ENCODE measurements at regions not wholly inside any gene's neighbourhood (a gene's known extent, or its start where the extent isn't known, plus 50 kb on each side); places are given as distances from the start of the nearest gene placed in this dataset.
A peak's percentile ranks its signal among the peaks of the same experiment; 100 is the strongest.

- intact Hi-C loops (cut with DNase I; ENCODE audit: low total_unique reads) = no loop called here
- TF ChIP-seq CTCF (IDR thresholded peaks at IDR 0.05) = no peak
- no peak for DNase-seq
- Histone ChIP-seq H3K27me3 (no peaks in the 10 kb centered on the region), H3K4me1 (peaks cover 0 to 6% (median 0%) of the 10 kb centered on the region in 4 donors), H3K4me3 (no peak overlapping the region), H3K27ac (no peak overlapping the region), H3K9me3 (no peaks in the 10 kb centered on the region), H3K36me3 (no peaks in the 10 kb centered on the region)
Observed at GRCh38 chr14:22489957-22490950, 98.8 kb downstream of the DAD1 start.

DNA sequence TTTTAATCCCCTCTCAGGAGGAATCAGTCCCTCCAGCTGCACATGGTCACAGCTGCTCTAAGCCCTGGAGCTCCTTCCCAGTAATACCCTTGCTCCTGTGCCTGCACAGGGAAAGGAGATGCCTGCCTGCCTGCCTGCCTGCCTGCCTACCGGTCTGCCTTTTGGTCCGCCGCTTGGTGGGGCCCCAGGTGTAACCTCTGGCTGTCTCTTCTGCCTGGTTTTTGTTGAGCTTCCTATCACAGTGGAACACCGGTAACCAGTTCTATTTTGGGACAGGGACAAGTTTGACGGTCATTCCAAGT is 99.8 kb downstream of the DAD1 start:
- DNase-seq = no peak
- Histone ChIP-seq H3K9me3 (no peaks in the 10 kb centered on the region), H3K27ac (no peak overlapping the region), H3K4me3 (no peak overlapping the region), H3K36me3 (no peaks in the 10 kb centered on the region), H3K4me1 (peaks cover 0 to 17% (median 0%) of the 10 kb centered on the region in 4 donors), H3K27me3 (no peaks in the 10 kb centered on the region)
- intact Hi-C loops (cut with DNase I; ENCODE audit: low total_unique reads) = no loop called here
- no peak for TF ChIP-seq CTCF (IDR thresholded peaks at IDR 0.05)

- Histone ChIP-seq H3K27me3 (no peaks in the 10 kb centered on the region), H3K27ac (no peak overlapping the region), H3K4me1 (peaks cover 0 to 17% (median 0%) of the 10 kb centered on the region in 4 donors), H3K36me3 (no peaks in the 10 kb centered on the region), H3K9me3 (no peaks in the 10 kb centered on the region), H3K4me3 (no peak overlapping the region)
- no peak for DNase-seq
- no peak for TF ChIP-seq CTCF (IDR thresholded peaks at IDR 0.05)
- intact Hi-C loops (cut with DNase I; ENCODE audit: low total_unique reads) = no loop called here
Observed at GRCh38 chr14:22488522-22489243, 100.3 kb downstream of the DAD1 start.

GRCh38 chr14:22487941-22488340 is 101.1 kb downstream of the DAD1 start:
- Histone ChIP-seq H3K9me3 (no peaks in the 10 kb centered on the region), H3K36me3 (no peaks in the 10 kb centered on the region), H3K27ac (no peak overlapping the region), H3K4me1 (peaks cover 0 to 17% (median 0%) of the 10 kb centered on the region in 4 donors), H3K27me3 (no peaks in the 10 kb centered on the region), H3K4me3 (no peak overlapping the region)
- TF ChIP-seq CTCF (IDR thresholded peaks at IDR 0.05) = no peak
- intact Hi-C loops (cut with DNase I; ENCODE audit: low total_unique reads) = no loop called here
- DNase-seq = no peak

- Histone ChIP-seq H3K27me3 (no peaks in the 10 kb centered on the region), H3K27ac (peak overlapping the region; percentile 6 to 16)
Observed at GRCh38 chr14:22487401-22487800, 101.6 kb downstream of the DAD1 start.

More at GRCh38 chr14:22487401-22487800, 101.6 kb downstream of the DAD1 start:
- peaks cover 0 to 17% (median 0%) of the 10 kb centered on the region in 4 donors for H3K4me1 ChIP-seq
- no peak for TF ChIP-seq CTCF (IDR thresholded peaks at IDR 0.05)
- H3K36me3 ChIP-seq = no peaks in the 10 kb centered on the region
- no peaks in the 10 kb centered on the region for H3K9me3 ChIP-seq
- no peak overlapping the region for H3K4me3 ChIP-seq
- intact Hi-C loops (cut with DNase I; ENCODE audit: low total_unique reads) = no loop called here
- no peak for DNase-seq
